GM21381 (cell line): ENCODE measurements at regions not wholly inside any gene's neighbourhood (a gene's known extent, or its start where the extent isn't known, plus 50 kb on each side); places are given as distances from the start of the nearest gene placed in this dataset.
"Not testable (repeated sequence)": the region's sequence is repeated elsewhere in the genome, so short reads cannot be mapped to it uniquely, and the experiment has no call there.

Experiments used
- ATAC-seq: cut with Tn5 transposase; IDR thresholded peaks from one replicate; pipeline ENCODE4 v1.9.1; 2021; ENCODE audit warnings: mild to moderate bottlenecking, moderate library complexity; ENCODE audit not compliant: unreplicated experiment

DNA sequence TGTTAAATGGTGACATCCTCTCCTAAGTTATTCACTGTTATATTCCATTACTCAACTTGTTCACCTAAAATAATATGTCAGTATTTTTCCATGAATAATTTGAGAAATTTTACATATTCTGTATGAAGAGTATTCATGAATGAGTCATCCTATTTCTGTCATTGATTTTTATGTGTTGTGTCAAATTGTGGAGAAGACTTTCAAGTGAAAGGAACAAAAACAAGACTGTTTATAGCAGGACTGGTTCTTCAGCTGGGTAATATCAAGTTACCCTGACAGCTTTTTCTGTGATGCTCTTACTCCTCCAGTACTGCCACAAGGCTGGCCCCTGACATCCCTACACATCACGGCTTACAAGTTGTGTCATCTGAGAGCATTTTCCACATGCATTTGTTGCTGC is 847.7 kb downstream of the NCAM2 start:
- no peak for ATAC-seq

DNA sequence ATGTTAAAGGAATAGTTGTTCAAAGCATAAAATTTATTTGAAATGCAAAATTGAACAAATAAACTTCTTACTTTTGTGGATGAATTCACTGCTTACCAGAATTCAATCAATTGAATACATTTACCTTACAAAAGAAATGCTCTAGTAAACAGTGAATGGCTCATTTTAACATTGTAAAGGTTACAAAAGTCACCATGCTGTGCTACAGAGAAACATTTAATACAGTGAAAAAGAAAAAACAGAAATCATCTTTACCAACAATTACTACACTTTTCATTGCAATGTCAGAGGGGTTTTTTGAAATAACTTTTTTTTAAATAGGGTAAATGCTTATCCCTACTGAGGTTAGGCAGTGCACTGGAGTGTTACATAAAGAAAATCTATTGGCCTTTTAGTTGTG is 853.0 kb downstream of the NCAM2 start:
- ATAC-seq, result no peak

DNA sequence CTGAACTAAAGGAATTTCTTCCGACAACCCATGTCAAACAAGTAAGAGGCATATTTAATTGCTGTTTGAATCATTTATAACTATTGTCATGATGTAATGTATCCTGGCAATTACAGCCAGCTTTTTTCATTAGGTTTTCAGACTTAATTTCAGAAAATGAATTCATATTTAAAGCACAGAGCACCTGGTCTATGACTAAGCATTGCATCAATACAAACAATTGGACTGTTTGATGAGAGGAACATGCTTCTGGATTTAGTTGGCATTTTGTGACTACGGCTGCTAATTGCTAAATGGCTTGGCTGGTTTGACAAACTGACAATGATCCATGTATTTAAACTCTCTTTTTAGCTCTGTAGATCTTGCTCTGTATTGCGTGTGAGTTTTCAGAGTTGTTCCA is 853.4 kb downstream of the NCAM2 start:
- no peak for ATAC-seq

GRCh38 chr21:21858502-21859334 is 860.5 kb downstream of the NCAM2 start:
- ATAC-seq, result no peak

GRCh38 chr21:21860888-21861287 is 862.7 kb downstream of the NCAM2 start:
- ATAC-seq, result no peak

DNA sequence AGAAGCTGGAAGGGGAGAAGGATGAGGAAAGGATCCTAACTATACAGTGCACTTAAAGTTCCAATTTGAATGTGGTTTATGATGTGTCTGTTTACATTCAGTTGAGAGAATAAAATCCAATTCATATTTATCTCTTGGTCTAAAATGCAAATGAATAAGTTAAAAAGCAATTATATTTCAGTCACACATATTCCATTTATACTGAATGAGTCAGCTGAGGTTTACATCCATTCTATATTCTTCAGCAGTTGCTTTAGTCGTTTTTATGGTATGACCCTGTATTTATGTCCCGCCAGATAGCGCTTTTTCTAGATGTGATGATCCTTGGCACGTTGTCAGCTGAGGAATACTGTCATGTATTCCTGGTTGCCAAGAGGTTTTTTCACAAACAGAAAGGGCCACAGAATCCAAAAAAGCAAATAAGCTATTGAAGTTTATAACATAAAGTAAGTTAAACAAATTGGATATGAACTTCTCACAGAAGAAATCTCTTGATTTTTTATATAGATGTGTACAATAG is 866.2 kb downstream of the NCAM2 start:
- no peak for ATAC-seq

GRCh38 chr21:21897275-21897883 is 899.2 kb downstream of the NCAM2 start:
- ATAC-seq, result no peak

DNA sequence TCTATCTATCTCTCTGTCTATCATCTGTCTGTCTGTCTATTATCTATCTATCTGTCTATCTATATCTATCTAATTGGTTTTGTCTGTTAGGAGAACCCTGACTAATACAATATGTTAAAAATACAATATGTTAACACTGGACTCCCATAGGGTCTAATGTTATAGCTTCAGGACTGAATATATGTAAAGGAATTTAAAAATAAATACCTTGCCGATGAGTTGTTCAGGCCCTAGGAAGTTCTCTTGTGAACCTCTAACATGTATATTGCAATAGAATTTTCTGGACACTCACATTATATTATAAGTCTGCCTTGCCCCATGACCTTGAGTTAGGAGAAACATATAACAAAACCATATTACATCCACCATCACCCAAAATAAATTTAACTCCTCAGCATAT is 900.6 kb downstream of the NCAM2 start:
- ATAC-seq, result no peak

DNA sequence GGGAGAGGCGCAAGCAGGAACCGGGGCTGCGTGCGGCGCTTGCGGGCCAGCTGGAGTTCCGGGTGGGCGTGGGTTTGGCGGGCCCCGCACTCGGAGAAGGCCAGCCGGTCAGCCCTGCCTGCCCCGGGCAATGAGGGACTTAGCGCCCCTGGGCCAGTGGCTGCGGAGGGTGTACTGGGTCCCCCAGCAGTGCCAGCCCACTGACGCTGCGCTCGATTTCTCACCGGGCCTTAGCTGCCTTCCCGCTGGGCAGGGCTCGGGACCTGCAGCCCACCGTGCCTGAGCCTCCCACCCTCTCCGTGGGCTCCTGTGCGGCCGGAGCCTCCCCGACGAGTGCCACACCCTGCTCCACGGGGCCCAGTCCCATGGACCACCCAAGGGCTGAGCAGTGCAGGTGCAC is 904.2 kb downstream of the NCAM2 start:
- ATAC-seq, result not testable (repeated sequence)

- no peak for ATAC-seq
Measured at GRCh38 chr21:21907271-21907670, 909.1 kb downstream of the NCAM2 start.

GRCh38 chr21:21915816-21916215 is 917.6 kb downstream of the NCAM2 start:
- no peak for ATAC-seq

DNA sequence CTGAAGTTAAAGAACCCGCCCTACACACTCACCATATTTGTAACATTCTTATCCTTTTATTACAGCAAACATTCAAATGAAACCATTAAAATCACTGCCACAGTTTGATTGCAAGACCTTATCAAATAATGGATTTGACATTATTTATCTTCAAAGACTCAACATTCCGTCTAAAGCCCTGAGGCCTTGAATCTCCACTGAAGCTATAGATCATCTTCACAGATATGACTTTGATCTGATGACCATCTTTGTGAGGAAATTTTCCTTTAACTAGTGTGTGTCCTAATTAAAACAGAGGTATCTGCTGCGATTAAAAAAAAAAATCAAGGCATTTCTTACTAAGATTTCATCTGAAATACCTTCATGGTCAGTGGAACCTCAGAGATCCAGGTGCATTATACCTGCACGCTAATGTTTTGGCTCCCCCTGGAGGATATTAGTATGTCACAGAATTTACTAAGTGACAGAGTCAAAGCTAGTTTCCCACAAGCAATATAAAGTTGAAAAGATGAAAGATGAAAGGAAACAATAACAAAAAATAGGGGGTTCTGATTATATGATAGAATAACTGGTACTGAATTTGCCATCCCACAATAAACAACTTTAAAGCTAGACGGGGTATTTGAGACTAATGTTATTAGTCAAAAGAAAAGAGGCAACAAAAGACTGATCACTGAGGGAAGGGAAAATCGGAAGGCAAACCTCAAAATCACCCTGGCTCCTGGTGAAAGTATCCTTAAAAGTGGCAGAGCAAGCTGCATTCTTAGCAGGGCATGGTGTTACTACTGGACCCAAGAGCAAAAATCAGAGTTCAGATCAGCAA is 923.4 kb downstream of the NCAM2 start:
- no peak for ATAC-seq

GRCh38 chr21:21929226-21929625 is 931.0 kb downstream of the NCAM2 start:
- no peak for ATAC-seq

GRCh38 chr21:21929789-21930188 is 931.6 kb downstream of the NCAM2 start:
- no peak for ATAC-seq

- no peak for ATAC-seq
Measured at GRCh38 chr21:21952566-21952965, 954.4 kb downstream of the NCAM2 start.

GRCh38 chr21:21955204-21955603 is 957.0 kb downstream of the NCAM2 start:
- no peak for ATAC-seq

DNA sequence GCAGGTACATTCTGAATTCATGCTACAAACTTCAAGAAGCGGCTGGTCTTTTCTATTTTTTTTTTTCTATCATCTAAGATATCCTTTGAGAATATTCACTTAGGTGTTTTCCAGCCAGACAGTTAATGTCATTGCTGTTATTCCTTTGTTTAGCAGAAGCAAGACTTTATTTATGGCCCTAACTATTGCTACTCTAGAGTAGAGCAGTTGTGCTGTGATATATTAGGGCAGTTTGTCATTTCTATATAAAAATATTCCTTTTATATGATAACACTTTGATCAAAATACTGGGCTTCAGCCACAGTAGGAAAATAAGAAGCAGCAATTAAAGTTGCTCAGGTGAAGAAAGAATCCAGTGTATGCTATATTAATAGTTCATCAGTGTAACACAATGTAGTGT is 959.3 kb downstream of the NCAM2 start:
- no peak for ATAC-seq

- ATAC-seq, result no peak
Measured at GRCh38 chr21:21963911-21964310, 965.7 kb downstream of the NCAM2 start.

DNA sequence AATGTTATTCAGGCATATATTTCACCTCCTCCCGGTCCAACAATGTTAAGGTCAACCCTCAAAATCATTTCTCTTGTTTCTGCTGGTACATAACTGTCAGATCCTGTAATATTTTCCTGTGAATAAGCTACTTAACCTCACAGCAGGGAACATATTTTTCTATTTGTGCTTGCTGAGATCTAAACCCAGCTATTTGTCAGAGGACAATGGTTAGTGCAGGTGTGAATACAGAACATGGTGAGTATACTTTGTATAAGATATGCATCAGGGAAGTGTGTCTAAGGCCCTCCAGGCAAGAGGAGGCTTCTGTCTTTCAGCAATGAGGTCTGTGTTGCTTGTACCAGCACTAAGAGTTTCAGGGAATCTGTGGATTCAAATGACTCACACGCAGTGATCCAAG is 970.6 kb downstream of the NCAM2 start:
- no peak for ATAC-seq

- no peak for ATAC-seq
Measured at GRCh38 chr21:21969211-21969610, 971.0 kb downstream of the NCAM2 start.

GRCh38 chr21:21971384-21971783 is 973.2 kb downstream of the NCAM2 start:
- ATAC-seq, result no peak

DNA sequence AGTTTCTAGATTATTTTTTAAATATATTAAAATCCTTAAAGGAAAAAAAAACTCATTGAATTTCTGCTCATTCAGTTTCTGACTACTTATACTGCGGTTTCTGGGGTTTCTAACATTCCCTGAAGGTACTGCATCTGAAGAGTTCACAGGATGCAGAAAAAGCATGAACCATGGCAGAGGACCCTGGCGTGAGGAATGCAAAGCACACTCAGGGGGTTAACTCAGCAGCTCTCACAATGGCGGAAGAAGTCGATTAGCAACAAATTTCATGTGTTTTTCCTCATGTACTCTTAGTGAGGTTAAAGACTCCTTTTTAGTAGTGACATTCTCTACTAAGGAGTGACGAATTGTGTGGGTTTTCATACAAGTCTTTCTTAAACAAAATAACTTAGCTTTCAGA is 975.6 kb downstream of the NCAM2 start:
- no peak for ATAC-seq
